HFF-Myc (cell line): ENCODE measurements at regions not wholly inside any gene's neighbourhood (a gene's known extent, or its start where the extent isn't known, plus 50 kb on each side); places are given as distances from the start of the nearest gene placed in this dataset.
A peak's percentile ranks its signal among the peaks of the same experiment; 100 is the strongest.

Experiments
- DNase-seq: peaks from one replicate; pipeline ENCODE4 v3.0.0-alpha.2; 2011; ENCODE audit warnings: low read depth; ENCODE audit errors: extremely low read depth
- H3K4me3 ChIP-seq: replicated peaks from 2 replicates; pipeline ENCODE4 v1.5.1; 2011; ENCODE audit warnings: low read depth, mild to moderate bottlenecking, control low read depth, low read length
- TF ChIP-seq, protein P1 (sequence below): IDR thresholded peaks from 2 replicates; pipeline ENCODE4 v1.5.1; 2012; ENCODE audit warnings: mild to moderate bottlenecking, low read depth, low read length, control low read depth; ENCODE audit errors: missing control alignments

DNA sequence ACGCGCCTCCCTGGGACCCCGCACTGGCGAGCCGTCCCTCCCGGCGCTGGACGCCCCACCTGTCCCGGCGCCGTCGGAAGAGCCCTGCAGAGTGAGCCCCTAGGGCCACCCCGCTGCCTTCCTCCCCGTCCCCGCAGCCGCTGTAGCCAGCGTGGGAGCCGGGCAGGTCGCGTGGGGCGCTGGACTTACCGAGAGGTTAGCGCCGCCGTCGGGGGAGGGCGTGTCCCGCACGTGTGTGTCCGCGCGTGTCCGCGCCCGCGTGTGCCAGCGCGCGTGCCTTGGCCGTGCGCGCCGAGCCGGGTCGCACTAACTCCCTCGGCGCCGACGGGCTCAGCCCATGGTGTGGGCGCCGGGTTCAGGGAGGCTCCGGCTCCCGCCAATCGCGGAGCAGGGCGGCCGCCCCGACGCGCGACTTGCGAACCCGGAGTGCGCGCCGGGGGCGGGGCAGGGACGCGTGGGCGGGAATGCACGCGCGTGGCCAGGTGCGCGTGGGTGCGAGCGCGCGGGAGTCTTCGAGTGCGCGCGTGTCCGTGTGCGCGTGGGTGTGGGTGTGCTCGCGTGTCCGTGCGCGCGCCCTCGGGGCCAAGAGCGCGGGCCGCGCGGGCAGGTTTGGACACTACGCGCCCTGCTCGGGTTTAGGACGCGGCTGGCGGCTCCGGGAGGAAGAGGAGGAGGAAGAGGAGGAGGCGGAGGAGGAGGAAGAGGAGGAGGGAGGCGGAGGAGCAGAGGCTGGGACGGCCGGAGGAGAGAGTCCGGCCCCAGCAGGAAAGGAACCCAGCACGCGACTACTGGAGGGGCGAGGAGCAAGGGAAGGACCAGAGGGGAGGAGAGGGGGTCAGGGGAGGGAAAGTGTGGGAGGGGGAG, 145.2 kb upstream of the ETS2 start:
- DNase-seq = no peak
- peak overlapping the region; percentile 25 for H3K4me3 ChIP-seq
- TF ChIP-seq, protein P1, sequence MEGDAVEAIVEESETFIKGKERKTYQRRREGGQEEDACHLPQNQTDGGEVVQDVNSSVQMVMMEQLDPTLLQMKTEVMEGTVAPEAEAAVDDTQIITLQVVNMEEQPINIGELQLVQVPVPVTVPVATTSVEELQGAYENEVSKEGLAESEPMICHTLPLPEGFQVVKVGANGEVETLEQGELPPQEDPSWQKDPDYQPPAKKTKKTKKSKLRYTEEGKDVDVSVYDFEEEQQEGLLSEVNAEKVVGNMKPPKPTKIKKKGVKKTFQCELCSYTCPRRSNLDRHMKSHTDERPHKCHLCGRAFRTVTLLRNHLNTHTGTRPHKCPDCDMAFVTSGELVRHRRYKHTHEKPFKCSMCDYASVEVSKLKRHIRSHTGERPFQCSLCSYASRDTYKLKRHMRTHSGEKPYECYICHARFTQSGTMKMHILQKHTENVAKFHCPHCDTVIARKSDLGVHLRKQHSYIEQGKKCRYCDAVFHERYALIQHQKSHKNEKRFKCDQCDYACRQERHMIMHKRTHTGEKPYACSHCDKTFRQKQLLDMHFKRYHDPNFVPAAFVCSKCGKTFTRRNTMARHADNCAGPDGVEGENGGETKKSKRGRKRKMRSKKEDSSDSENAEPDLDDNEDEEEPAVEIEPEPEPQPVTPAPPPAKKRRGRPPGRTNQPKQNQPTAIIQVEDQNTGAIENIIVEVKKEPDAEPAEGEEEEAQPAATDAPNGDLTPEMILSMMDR = no peak

DNA sequence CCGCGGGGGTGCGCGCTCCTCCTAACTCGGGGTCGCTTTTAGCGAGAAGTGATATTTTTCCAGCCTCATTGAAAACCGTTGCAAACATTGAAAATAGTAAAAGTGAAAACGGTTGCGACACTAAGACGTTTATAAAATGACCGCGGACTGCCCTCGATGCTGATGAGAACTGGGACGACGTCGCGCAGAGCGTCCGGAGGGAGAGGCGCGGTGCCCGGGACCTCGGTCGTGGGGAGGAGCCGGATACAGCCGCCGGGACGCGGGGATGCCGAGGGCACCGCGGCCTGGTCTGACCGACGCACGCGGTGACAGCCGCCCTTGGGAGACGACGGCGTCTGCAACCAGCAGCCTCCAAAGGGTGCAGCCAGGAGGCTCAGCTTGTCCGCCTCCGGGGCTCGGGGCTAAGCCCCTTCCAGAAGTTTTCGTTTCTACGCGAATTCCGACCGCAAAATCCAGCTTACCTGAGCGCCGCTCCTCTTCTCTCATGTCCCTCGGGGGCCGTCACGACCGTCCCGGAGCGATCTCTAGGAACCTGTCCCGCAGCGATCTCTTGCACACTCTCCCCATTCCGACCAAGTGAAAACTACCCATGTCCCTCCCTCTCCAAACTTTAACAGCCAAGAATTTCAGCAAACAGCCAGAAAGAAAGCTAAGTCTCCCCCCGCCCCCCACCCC, 144.4 kb upstream of the ETS2 start:
- no peak for DNase-seq
- TF ChIP-seq, protein P1 = no peak
- H3K4me3 ChIP-seq = peak overlapping the region; percentile 25

DNA sequence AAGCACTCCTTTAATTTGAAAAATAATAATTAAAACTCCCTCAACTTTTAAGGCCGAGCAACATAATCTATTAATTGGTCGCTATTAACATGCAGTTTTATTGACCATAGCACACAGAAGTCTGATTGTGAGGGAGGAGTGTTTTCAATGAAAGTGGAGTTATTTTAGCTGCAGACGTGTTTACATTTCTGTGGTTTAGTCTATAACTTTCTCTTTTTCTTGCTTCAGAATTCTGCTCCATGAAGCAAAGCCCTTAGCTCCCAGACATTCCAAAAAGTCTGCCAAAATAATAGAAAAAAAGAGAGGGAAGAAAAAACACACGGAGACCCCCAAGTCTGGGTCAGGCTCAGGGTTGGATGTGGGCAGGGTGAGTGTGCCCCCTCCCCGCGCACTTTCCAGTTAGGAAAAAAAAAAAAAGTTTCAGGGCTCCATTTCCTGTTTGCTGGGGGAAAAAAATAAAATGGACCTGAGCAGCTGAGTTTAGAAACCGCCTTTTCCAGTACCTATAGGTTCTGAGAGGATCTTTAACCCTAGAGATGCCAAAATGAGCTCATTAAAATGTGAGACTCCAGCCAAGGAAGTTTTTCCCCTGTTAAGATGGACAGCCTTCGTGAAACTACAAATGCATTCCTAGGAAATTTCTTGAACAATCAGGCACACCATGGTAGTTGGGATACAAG, 143.7 kb upstream of the ETS2 start:
- no peak overlapping the region for H3K4me3 ChIP-seq
- TF ChIP-seq, protein P1 = no peak
- DNase-seq = no peak

DNA sequence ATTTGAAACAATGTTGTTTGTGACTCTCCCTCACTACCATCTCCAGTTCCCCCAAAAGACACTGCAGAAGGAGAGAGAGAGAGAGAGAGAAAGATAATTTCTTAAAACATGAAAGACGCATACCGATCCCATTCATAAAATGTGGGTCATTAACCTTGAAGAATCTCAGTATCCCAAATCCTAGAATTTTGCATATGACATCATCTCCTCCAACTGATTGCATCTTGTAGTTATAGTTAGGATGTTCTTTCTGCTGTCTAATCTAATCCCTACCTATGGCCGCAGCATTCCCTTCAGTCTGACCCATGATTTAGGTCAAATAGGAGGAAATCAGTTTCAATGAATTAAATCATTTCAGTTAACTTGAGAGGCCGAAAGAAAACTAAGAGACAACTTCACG, 142.4 kb upstream of the ETS2 start:
- H3K4me3 ChIP-seq = no peak overlapping the region
- TF ChIP-seq, protein P1 = no peak
- no peak for DNase-seq

DNA sequence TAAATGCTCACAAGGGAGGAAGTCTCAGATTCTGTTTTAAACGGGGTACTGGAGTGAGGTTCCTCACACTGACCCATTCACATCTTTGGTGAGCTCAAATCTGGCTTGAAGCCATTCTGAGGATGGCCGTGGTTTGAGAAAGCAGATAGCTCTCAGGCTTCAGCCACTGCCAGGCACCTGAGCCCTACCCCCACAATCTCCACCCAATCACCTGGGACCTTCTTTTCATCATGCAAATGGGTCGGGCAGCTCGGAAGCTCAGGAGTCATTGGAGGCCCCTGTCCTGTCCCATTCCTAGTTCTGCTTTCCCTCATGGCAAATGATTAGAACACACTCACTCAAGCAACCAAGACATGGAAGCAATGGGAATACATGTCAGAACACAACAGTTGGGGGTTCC, 141.4 kb upstream of the ETS2 start:
- H3K4me3 ChIP-seq = no peak overlapping the region
- TF ChIP-seq, protein P1 = no peak
- DNase-seq = no peak

DNA sequence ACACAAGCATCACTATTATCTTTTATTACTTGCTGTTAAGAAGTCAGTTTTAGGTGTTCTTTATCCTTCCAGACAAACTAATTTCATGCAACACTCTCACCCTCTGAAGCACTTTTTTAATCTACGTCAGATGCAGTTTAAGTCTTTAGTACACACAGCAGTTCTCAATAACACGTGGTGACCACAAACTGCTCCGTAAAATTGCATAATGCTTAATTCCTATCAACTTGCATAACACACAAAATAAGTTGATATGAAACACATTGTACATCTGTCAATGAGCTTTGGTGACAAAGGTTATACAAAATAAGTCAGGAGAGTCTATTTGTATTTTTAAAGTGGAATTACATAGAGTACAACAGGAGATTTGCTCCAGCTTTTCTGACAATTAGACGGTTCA, 140.9 kb upstream of the ETS2 start:
- H3K4me3 ChIP-seq = no peak overlapping the region
- DNase-seq = no peak
- TF ChIP-seq, protein P1 = no peak
